GM19351 (cell line): ENCODE measurements at regions not wholly inside any gene's neighbourhood (a gene's known extent, or its start where the extent isn't known, plus 50 kb on each side); places are given as distances from the start of the nearest gene placed in this dataset.
"Not testable (repeated sequence)": the region's sequence is repeated elsewhere in the genome, so short reads cannot be mapped to it uniquely, and the experiment has no call there.

ENCODE experiments used
- ATAC-seq: cut with Tn5 transposase; IDR thresholded peaks from one replicate; pipeline ENCODE4 v1.9.1; 2021; ENCODE audit warnings: mild to moderate bottlenecking, moderate library complexity; ENCODE audit not compliant: unreplicated experiment

- ATAC-seq, result not testable (repeated sequence)
Measured at GRCh38 chr6:12542319-12543115, 174.1 kb upstream of the PHACTR1 start.

GRCh38 chr6:12543953-12544352, 172.6 kb upstream of the PHACTR1 start:
- no peak for ATAC-seq

GRCh38 chr6:12544821-12545565, 171.6 kb upstream of the PHACTR1 start:
- ATAC-seq, result no peak

GRCh38 chr6:12545619-12546409, 170.8 kb upstream of the PHACTR1 start:
- ATAC-seq, result no peak

- ATAC-seq, result no peak
Measured at GRCh38 chr6:12546410-12547002, 170.1 kb upstream of the PHACTR1 start.

- no peak for ATAC-seq
Measured at GRCh38 chr6:12548526-12548925, 168.0 kb upstream of the PHACTR1 start.

GRCh38 chr6:12549445-12549844, 167.1 kb upstream of the PHACTR1 start:
- ATAC-seq, result not testable (repeated sequence)

- not testable (repeated sequence) for ATAC-seq
Measured at GRCh38 chr6:12554820-12555219, 161.7 kb upstream of the PHACTR1 start.

- no peak for ATAC-seq
Measured at GRCh38 chr6:12555267-12555666, 161.3 kb upstream of the PHACTR1 start.

GRCh38 chr6:12555781-12556180, 160.8 kb upstream of the PHACTR1 start:
- ATAC-seq, result no peak

GRCh38 chr6:12557765-12558164, 158.8 kb upstream of the PHACTR1 start:
- no peak for ATAC-seq

GRCh38 chr6:12560315-12560714, 156.3 kb upstream of the PHACTR1 start:
- ATAC-seq, result no peak

GRCh38 chr6:12566618-12567123, 149.9 kb upstream of the PHACTR1 start:
- ATAC-seq, result no peak

GRCh38 chr6:12567682-12568081, 148.9 kb upstream of the PHACTR1 start:
- no peak for ATAC-seq

GRCh38 chr6:12569646-12570045, 146.9 kb upstream of the PHACTR1 start:
- no peak for ATAC-seq

- ATAC-seq, result no peak
Measured at GRCh38 chr6:12570461-12571030, 146.0 kb upstream of the PHACTR1 start.

- no peak for ATAC-seq
Measured at GRCh38 chr6:12572896-12573827, 143.4 kb upstream of the PHACTR1 start.

GRCh38 chr6:12575961-12576360, 140.6 kb upstream of the PHACTR1 start:
- ATAC-seq, result no peak

- no peak for ATAC-seq
Measured at GRCh38 chr6:12576389-12576788, 140.2 kb upstream of the PHACTR1 start.
